HK-2 (cell line): ENCODE measurements at regions not wholly inside any gene's neighbourhood (a gene's known extent, or its start where the extent isn't known, plus 50 kb on each side); places are given as distances from the start of the nearest gene placed in this dataset.
"Not testable (repeated sequence)": the region's sequence is repeated elsewhere in the genome, so short reads cannot be mapped to it uniquely, and the experiment has no call there.

Experiments
- DNase-seq: peaks from one replicate; pipeline ENCODE4 v3.0.0-alpha.2; 2018; ENCODE audit not compliant: unreplicated experiment

GRCh38 chr18:78499586-78499985, 480.0 kb upstream of the SALL3 start:
- DNase-seq, result no peak

- no peak for DNase-seq
Measured at GRCh38 chr18:78501251-78501650, 478.4 kb upstream of the SALL3 start.

- no peak for DNase-seq
Measured at GRCh38 chr18:78503129-78503528, 476.5 kb upstream of the SALL3 start.

- DNase-seq, result no peak
Measured at GRCh38 chr18:78505851-78506461, 473.7 kb upstream of the SALL3 start.

- DNase-seq, result no peak
Measured at GRCh38 chr18:78507217-78507616, 472.4 kb upstream of the SALL3 start.

- DNase-seq, result not testable (repeated sequence)
Measured at GRCh38 chr18:78508228-78508824, 471.3 kb upstream of the SALL3 start.

GRCh38 chr18:78510091-78510490, 469.5 kb upstream of the SALL3 start:
- no peak for DNase-seq

GRCh38 chr18:78510636-78511035, 469.0 kb upstream of the SALL3 start:
- no peak for DNase-seq

- no peak for DNase-seq
Measured at GRCh38 chr18:78511666-78512601, 467.7 kb upstream of the SALL3 start.

GRCh38 chr18:78514910-78515670, 464.5 kb upstream of the SALL3 start:
- no peak for DNase-seq

- no peak for DNase-seq
Measured at GRCh38 chr18:78517328-78517727, 462.3 kb upstream of the SALL3 start.

GRCh38 chr18:78517973-78518372, 461.6 kb upstream of the SALL3 start:
- DNase-seq, result no peak

- no peak for DNase-seq
Measured at GRCh38 chr18:78518805-78519204, 460.8 kb upstream of the SALL3 start.

- no peak for DNase-seq
Measured at GRCh38 chr18:78519394-78520062, 460.1 kb upstream of the SALL3 start.

GRCh38 chr18:78521136-78521535, 458.5 kb upstream of the SALL3 start:
- DNase-seq, result no peak

- no peak for DNase-seq
Measured at GRCh38 chr18:78521744-78522143, 457.9 kb upstream of the SALL3 start.

GRCh38 chr18:78522507-78522906, 457.1 kb upstream of the SALL3 start:
- DNase-seq, result no peak

- no peak for DNase-seq
Measured at GRCh38 chr18:78523850-78524249, 455.8 kb upstream of the SALL3 start.

- no peak for DNase-seq
Measured at GRCh38 chr18:78525366-78526111, 454.1 kb upstream of the SALL3 start.

- no peak for DNase-seq
Measured at GRCh38 chr18:78526275-78526674, 453.3 kb upstream of the SALL3 start.
